SU-DHL-6 (cell line): ENCODE measurements at regions not wholly inside any gene's neighbourhood (a gene's known extent, or its start where the extent isn't known, plus 50 kb on each side); places are given as distances from the start of the nearest gene placed in this dataset.

ENCODE experiments used
- CTCF ChIP-seq: fragments of 200-600 bp; sonication (generic); IDR thresholded peaks from one replicate; pipeline ENCODE4 v1.5.1; 2017; ENCODE audit warnings: antibody characterized with exemption, mild to moderate bottlenecking, low read length, moderate library complexity; ENCODE audit not compliant: insufficient read depth, poor library complexity, severe bottlenecking
- EZH2phosphoT487 ChIP-seq: fragments of 200-600 bp; sonication (generic), shearing (Covaris generic); conservative IDR thresholded peaks from 2 replicates; pipeline ENCODE4 v1.6.1; 2018; ENCODE audit warnings: mild to moderate bottlenecking, antibody characterized with exemption, low read length, moderate library complexity, mixed read lengths

GRCh38 chr2:63790906-63791305 lies 50.8 kb upstream of the UGP2 start:
- no peak for TF ChIP-seq EZH2phosphoT487
- no peak for TF ChIP-seq CTCF
